HEK293 (cell line): ENCODE measurements at regions not wholly inside any gene's neighbourhood (a gene's known extent, or its start where the extent isn't known, plus 50 kb on each side); places are given as distances from the start of the nearest gene placed in this dataset.

Source experiments
- MZF1 ChIP-seq: fragments of 450-650 bp; formaldehyde crosslinking; IDR thresholded peaks from 2 replicates; pipeline ENCODE4 v1.5.1; 2017; ENCODE audit warnings: missing biosample characterization, missing genetic modification characterization, borderline replicate concordance
- ZNF146 ChIP-seq: fragments of 450-650 bp; formaldehyde crosslinking; IDR thresholded peaks from 2 replicates; pipeline ENCODE4 v1.5.1; 2016; ENCODE audit warnings: missing biosample characterization, missing genetic modification characterization
- ZNF391 ChIP-seq: fragments of 450-650 bp; formaldehyde crosslinking; IDR thresholded peaks from 2 replicates; pipeline ENCODE4 v1.5.1; 2016; ENCODE audit warnings: low read depth, missing biosample characterization, missing genetic modification characterization, borderline replicate concordance
- TF ChIP-seq, protein P1 (sequence below): fragments of 450-650 bp; formaldehyde crosslinking; IDR thresholded peaks from 2 replicates; pipeline ENCODE4 v1.5.1; 2016; ENCODE audit warnings: missing biosample characterization, missing genetic modification characterization
- TF ChIP-seq, protein P2 (sequence below): fragments of 450-650 bp; formaldehyde crosslinking; IDR thresholded peaks from 2 replicates; pipeline ENCODE4 v1.5.1; 2016; ENCODE audit warnings: missing biosample characterization, missing genetic modification characterization

DNA sequence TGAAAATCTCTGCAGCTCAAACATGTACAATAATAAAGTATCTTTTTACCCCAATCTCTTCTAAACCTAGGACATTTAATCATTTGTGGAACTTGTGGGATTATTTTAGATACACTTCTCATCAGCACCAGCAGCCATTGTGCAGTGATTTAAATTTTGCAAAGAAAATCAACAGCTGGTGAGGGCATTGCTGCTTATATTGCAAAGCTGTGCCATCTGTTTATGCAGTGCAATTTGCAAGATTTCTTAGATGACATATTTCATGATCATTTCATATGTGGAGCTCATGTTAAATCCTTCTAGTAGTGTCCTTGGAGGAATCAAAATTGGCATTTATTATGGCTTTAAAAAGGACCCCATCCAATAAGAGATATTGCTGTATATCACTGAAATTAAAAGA, 320.7 kb downstream of the BTG1 start:
- TF ChIP-seq ZNF146 (tag by site-specific recombination) (no peak), MZF1 (no peak), ZNF391 (tag by site-specific recombination) (no peak)
- TF ChIP-seq, protein P1, sequence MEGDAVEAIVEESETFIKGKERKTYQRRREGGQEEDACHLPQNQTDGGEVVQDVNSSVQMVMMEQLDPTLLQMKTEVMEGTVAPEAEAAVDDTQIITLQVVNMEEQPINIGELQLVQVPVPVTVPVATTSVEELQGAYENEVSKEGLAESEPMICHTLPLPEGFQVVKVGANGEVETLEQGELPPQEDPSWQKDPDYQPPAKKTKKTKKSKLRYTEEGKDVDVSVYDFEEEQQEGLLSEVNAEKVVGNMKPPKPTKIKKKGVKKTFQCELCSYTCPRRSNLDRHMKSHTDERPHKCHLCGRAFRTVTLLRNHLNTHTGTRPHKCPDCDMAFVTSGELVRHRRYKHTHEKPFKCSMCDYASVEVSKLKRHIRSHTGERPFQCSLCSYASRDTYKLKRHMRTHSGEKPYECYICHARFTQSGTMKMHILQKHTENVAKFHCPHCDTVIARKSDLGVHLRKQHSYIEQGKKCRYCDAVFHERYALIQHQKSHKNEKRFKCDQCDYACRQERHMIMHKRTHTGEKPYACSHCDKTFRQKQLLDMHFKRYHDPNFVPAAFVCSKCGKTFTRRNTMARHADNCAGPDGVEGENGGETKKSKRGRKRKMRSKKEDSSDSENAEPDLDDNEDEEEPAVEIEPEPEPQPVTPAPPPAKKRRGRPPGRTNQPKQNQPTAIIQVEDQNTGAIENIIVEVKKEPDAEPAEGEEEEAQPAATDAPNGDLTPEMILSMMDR (tag by site-specific recombination), result no peak
- TF ChIP-seq, protein P2, sequence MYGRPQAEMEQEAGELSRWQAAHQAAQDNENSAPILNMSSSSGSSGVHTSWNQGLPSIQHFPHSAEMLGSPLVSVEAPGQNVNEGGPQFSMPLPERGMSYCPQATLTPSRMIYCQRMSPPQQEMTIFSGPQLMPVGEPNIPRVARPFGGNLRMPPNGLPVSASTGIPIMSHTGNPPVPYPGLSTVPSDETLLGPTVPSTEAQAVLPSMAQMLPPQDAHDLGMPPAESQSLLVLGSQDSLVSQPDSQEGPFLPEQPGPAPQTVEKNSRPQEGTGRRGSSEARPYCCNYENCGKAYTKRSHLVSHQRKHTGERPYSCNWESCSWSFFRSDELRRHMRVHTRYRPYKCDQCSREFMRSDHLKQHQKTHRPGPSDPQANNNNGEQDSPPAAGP (tag by site-specific recombination), result no peak
